Neural cell (in vitro differentiated cells): ENCODE measurements at regions not wholly inside any gene's neighbourhood (a gene's known extent, or its start where the extent isn't known, plus 50 kb on each side); places are given as distances from the start of the nearest gene placed in this dataset.

Source experiments
- H2AFZ ChIP-seq: fragments of 200-600, 300-800 bp; sonication (generic), shearing (Covaris generic); 2 replicates; pipeline ENCODE4 v1.6.0; 2014; ENCODE audit warnings: low read depth, mild to moderate bottlenecking, antibody characterized with exemption, low read length, moderate library complexity
- H3F3A ChIP-seq: fragments of 200-600 bp; shearing (Covaris generic); 2 replicates; pipeline ENCODE4 v1.6.1; 2016; ENCODE audit warnings: mild to moderate bottlenecking, moderate library complexity, mixed read lengths, antibody characterized with exemption, low read length; ENCODE audit not compliant: insufficient read depth, poor library complexity, severe bottlenecking
- H3K27ac ChIP-seq: fragments of 200-600, 300-800 bp; sonication (generic), shearing (Covaris generic); 2 replicates; pipeline ENCODE4 v1.5.1; 2014; ENCODE audit warnings: mild to moderate bottlenecking, low read length, moderate library complexity
- H3K27me3 ChIP-seq: fragments of 300-800, 200-600 bp; sonication (generic), shearing (Covaris generic); 2 replicates; pipeline ENCODE4 v1.6.0; 2014; ENCODE audit warnings: mild to moderate bottlenecking, low read depth, low read length, moderate library complexity; ENCODE audit not compliant: insufficient read depth
- H3K36me3 ChIP-seq: fragments of 300-800, 200-600 bp; sonication (generic), shearing (Covaris generic); 2 replicates; pipeline ENCODE4 v1.5.1; 2014; ENCODE audit warnings: mild to moderate bottlenecking, antibody characterized with exemption, low read length, moderate library complexity; ENCODE audit not compliant: insufficient read depth
- H3K4me2 ChIP-seq: fragments of 300-800, 200-600 bp; sonication (generic), shearing (Covaris generic); 2 replicates; pipeline ENCODE4 v1.6.0; 2014; ENCODE audit warnings: mild to moderate bottlenecking, low read length
- H3K4me3 ChIP-seq: fragments of 300-800, 200-600 bp; sonication (generic), shearing (Covaris generic); 2 replicates; pipeline ENCODE4 v1.5.1; 2014; ENCODE audit warnings: mild to moderate bottlenecking, low read length, moderate library complexity
- H3K79me2 ChIP-seq: fragments of 200-600 bp; shearing (Covaris generic); replicated peaks from 2 replicates; pipeline ENCODE4 v1.6.0; 2014; ENCODE audit warnings: mild to moderate bottlenecking, low read length, moderate library complexity; ENCODE audit not compliant: insufficient read depth
- H3K9ac ChIP-seq: fragments of 300-800, 200-600 bp; sonication (generic), shearing (Covaris generic); 2 replicates; pipeline ENCODE4 v1.6.1; 2016; ENCODE audit warnings: mild to moderate bottlenecking, low read length, mixed read lengths
- H3K9me2 ChIP-seq: fragments of 200-600 bp; shearing (Covaris generic); 2 replicates; pipeline ENCODE4 v1.6.1; 2016; ENCODE audit warnings: mild to moderate bottlenecking, low read length, mixed read lengths; ENCODE audit not compliant: insufficient read depth
- H3K9me3 ChIP-seq: fragments of 200-600, 300-800 bp; sonication (generic), shearing (Covaris generic); 2 replicates; pipeline ENCODE4 v1.6.1; 2016; ENCODE audit warnings: mild to moderate bottlenecking, mixed run types, low read length, moderate library complexity, mixed read lengths
- H4K20me1 ChIP-seq: fragments of 200-600 bp; shearing (Covaris generic); 2 replicates; pipeline ENCODE4 v1.6.1; 2016; ENCODE audit warnings: mild to moderate bottlenecking, mixed run types; ENCODE audit not compliant: insufficient read depth
- EP300 ChIP-seq: fragments of 450-650 bp; conservative IDR thresholded peaks from 2 replicates; pipeline ENCODE4 v1.6.1; 2014; ENCODE audit warnings: antibody characterized with exemption, mild to moderate bottlenecking, moderate library complexity; ENCODE audit not compliant: poor library complexity, severe bottlenecking
- EZH2 ChIP-seq: fragments of 200-600, 300-800 bp; shearing (Covaris generic), sonication (generic); IDR thresholded peaks from 2 replicates; pipeline ENCODE4 v1.6.1; 2014; ENCODE audit warnings: antibody characterized with exemption, low read length, borderline replicate concordance, mild to moderate bottlenecking; ENCODE audit not compliant: insufficient read depth, poor library complexity, severe bottlenecking
- MXI1 ChIP-seq: fragments of 450-650 bp; conservative IDR thresholded peaks from 2 replicates; pipeline ENCODE4 v1.6.1; 2014; ENCODE audit warnings: antibody characterized with exemption, mild to moderate bottlenecking; ENCODE audit not compliant: poor library complexity, severe bottlenecking
- POLR2AphosphoS5 ChIP-seq: IDR thresholded peaks from 2 replicates; pipeline ENCODE4 v1.6.1; 2012
- RAD21 ChIP-seq: fragments of 450-650 bp; conservative IDR thresholded peaks from 2 replicates; pipeline ENCODE4 v1.6.1; 2014; ENCODE audit warnings: antibody characterized with exemption, mild to moderate bottlenecking, moderate library complexity
- SMC3 ChIP-seq: fragments of 450-650 bp; conservative IDR thresholded peaks from 2 replicates; pipeline ENCODE4 v1.6.1; 2014; ENCODE audit warnings: antibody characterized with exemption, mild to moderate bottlenecking, moderate library complexity; ENCODE audit not compliant: poor library complexity
- TAF1 ChIP-seq: IDR thresholded peaks from 2 replicates; pipeline ENCODE4 v1.6.1; 2012; ENCODE audit warnings: low read depth
- TF ChIP-seq, protein P1 (sequence below): IDR thresholded peaks from 2 replicates; pipeline ENCODE4 v1.6.1; 2012; ENCODE audit warnings: borderline replicate concordance
- TF ChIP-seq, protein P2 (sequence below): fragments of 450-650 bp; IDR thresholded peaks from 2 replicates; pipeline ENCODE4 v1.5.1; 2014; ENCODE audit warnings: antibody characterized with exemption, mild to moderate bottlenecking, moderate library complexity; ENCODE audit not compliant: poor library complexity, severe bottlenecking

DNA sequence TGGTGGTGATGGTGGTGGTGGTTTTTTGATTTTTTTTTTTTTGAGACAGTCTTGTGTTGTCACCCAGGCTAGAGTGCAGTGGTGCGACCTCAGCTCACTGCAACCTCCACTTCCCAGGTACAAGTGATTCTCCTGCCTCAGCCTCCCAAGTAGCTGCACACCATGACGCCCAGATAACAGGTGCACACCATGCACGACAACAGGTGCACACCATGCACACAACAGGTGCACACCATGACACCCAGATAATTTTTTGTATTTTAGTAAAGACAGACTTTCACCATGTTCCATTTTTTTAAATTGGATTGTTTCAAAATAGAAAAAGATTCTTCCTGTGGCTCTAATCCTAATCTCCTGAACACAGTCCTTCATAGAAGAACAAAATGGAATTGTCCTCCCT is 257.9 kb downstream of the ALDH8A1 start:
- H3K9ac ChIP-seq: no peak overlapping the region
- no peak overlapping the region for H2AFZ ChIP-seq
- H3K4me3 ChIP-seq: no peak overlapping the region
- no peaks in the 10 kb centered on the region for H3F3A ChIP-seq
- no peaks in the 10 kb centered on the region for H4K20me1 ChIP-seq
- H3K9me3 ChIP-seq: no peaks in the 10 kb centered on the region
- no peaks in the 10 kb centered on the region for H3K9me2 ChIP-seq
- no peaks in the 10 kb centered on the region for H3K27me3 ChIP-seq
- no peak overlapping the region for H3K4me2 ChIP-seq
- no peak for TF ChIP-seq EP300
- no peak for TF ChIP-seq EZH2
- TF ChIP-seq MXI1: no peak
- TF ChIP-seq TAF1: no peak
- TF ChIP-seq, protein P1, sequence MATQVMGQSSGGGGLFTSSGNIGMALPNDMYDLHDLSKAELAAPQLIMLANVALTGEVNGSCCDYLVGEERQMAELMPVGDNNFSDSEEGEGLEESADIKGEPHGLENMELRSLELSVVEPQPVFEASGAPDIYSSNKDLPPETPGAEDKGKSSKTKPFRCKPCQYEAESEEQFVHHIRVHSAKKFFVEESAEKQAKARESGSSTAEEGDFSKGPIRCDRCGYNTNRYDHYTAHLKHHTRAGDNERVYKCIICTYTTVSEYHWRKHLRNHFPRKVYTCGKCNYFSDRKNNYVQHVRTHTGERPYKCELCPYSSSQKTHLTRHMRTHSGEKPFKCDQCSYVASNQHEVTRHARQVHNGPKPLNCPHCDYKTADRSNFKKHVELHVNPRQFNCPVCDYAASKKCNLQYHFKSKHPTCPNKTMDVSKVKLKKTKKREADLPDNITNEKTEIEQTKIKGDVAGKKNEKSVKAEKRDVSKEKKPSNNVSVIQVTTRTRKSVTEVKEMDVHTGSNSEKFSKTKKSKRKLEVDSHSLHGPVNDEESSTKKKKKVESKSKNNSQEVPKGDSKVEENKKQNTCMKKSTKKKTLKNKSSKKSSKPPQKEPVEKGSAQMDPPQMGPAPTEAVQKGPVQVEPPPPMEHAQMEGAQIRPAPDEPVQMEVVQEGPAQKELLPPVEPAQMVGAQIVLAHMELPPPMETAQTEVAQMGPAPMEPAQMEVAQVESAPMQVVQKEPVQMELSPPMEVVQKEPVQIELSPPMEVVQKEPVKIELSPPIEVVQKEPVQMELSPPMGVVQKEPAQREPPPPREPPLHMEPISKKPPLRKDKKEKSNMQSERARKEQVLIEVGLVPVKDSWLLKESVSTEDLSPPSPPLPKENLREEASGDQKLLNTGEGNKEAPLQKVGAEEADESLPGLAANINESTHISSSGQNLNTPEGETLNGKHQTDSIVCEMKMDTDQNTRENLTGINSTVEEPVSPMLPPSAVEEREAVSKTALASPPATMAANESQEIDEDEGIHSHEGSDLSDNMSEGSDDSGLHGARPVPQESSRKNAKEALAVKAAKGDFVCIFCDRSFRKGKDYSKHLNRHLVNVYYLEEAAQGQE: no peak
- TF ChIP-seq SMC3: no peak
- no peak for TF ChIP-seq POLR2AphosphoS5
- no peak for TF ChIP-seq RAD21
- no peak overlapping the region for H3K27ac ChIP-seq
- H3K79me2 ChIP-seq: no peaks in the 10 kb centered on the region
- no peaks in the 10 kb centered on the region for H3K36me3 ChIP-seq

- H3K9ac ChIP-seq: no peak overlapping the region
- no peak overlapping the region for H3K4me3 ChIP-seq
- H3K9me3 ChIP-seq: no peaks in the 10 kb centered on the region
- H3K36me3 ChIP-seq: no peaks in the 10 kb centered on the region
- H3F3A ChIP-seq: no peaks in the 10 kb centered on the region
- no peaks in the 10 kb centered on the region for H4K20me1 ChIP-seq
- H3K27ac ChIP-seq: no peak overlapping the region
- no peak overlapping the region for H3K4me2 ChIP-seq
- no peaks in the 10 kb centered on the region for H3K9me2 ChIP-seq
- TF ChIP-seq EP300: no peak
- TF ChIP-seq POLR2AphosphoS5: no peak
- TF ChIP-seq TAF1: no peak
- TF ChIP-seq MXI1: no peak
- TF ChIP-seq, protein P2, sequence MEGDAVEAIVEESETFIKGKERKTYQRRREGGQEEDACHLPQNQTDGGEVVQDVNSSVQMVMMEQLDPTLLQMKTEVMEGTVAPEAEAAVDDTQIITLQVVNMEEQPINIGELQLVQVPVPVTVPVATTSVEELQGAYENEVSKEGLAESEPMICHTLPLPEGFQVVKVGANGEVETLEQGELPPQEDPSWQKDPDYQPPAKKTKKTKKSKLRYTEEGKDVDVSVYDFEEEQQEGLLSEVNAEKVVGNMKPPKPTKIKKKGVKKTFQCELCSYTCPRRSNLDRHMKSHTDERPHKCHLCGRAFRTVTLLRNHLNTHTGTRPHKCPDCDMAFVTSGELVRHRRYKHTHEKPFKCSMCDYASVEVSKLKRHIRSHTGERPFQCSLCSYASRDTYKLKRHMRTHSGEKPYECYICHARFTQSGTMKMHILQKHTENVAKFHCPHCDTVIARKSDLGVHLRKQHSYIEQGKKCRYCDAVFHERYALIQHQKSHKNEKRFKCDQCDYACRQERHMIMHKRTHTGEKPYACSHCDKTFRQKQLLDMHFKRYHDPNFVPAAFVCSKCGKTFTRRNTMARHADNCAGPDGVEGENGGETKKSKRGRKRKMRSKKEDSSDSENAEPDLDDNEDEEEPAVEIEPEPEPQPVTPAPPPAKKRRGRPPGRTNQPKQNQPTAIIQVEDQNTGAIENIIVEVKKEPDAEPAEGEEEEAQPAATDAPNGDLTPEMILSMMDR: no peak
- TF ChIP-seq RAD21: no peak
- TF ChIP-seq SMC3: no peak
- TF ChIP-seq EZH2: no peak
- TF ChIP-seq, protein P1: no peak
- H2AFZ ChIP-seq: no peak overlapping the region
- H3K27me3 ChIP-seq: no peaks in the 10 kb centered on the region
- no peaks in the 10 kb centered on the region for H3K79me2 ChIP-seq
These were observed 258.7 kb downstream of the ALDH8A1 start for GRCh38 chr6:134691180-134691579.
